Uterus (tissue), 2 donors: ENCODE measurements at regions not wholly inside any gene's neighbourhood (a gene's known extent, or its start where the extent isn't known, plus 50 kb on each side); places are given as distances from the start of the nearest gene placed in this dataset.

Experiments
- POLR2A ChIP-seq, 2 donors: fragments of 450-650 bp; IDR thresholded peaks; one replicate each; pipeline ENCODE4 v1.6.1; 2016; ENCODE audit warnings: antibody characterized with exemption in 2 of 2, mild to moderate bottlenecking in 1 of 2, moderate library complexity in 1 of 2
- TF ChIP-seq, protein P1 (sequence below), 4 experiments: fragments of 200-600 bp in 2 of 4; fragments of 450-650 bp in 2 of 4; sonication (generic) in 2 of 4; IDR thresholded peaks; one replicate each; pipeline ENCODE4 v1.5.1; 2016 to 2019; ENCODE audit warnings: antibody characterized with exemption in 4 of 4, mild to moderate bottlenecking in 2 of 4, moderate library complexity in 1 of 4

DNA sequence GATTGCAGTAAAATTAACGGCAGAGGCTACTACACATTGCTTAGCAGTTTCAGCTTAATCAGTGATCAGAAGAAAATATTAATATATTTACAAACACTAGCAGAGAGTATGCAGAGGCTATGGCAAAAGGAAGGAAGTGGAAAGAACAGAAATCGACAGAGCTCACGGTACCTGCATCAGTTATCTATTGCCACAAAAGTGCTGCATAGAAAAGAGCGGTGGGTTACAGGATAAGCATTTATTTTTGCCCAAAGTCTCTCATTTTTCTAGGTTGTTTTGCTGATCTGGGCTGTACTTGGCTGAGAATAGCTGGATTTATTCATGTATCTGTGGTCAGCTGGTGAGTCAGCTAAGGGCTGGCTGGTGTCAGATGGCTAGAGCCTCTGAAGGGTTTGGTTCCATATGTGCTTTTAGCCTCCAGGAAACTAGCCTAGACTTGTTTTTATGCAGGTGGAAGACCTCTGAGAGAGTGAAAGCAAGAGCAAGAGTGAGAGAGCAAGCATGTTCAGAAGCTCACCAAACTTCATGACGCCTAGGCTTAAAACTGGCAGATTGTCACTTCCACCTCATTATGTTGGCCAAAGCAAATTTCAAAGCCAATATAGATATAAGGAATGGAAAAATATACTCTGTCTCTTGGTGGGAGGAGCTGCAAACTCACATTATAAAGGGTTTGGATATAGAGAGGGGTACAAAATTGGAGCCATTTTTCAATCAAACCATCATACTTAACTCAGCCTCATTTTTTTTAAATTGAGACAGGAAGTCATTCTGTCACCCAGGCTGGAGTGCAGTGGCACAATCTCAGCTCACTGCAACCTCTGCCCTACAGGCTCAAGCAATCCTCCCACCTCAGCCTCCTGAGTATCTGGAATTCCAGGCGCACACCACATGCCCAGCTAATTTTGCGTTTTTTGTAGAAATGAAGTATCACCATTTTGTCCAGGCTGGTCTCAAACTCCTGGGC is 153.2 kb upstream of the RPL34 start:
- TF ChIP-seq POLR2A (IDR thresholded peaks at IDR 0.05) = no peak
- TF ChIP-seq, protein P1, sequence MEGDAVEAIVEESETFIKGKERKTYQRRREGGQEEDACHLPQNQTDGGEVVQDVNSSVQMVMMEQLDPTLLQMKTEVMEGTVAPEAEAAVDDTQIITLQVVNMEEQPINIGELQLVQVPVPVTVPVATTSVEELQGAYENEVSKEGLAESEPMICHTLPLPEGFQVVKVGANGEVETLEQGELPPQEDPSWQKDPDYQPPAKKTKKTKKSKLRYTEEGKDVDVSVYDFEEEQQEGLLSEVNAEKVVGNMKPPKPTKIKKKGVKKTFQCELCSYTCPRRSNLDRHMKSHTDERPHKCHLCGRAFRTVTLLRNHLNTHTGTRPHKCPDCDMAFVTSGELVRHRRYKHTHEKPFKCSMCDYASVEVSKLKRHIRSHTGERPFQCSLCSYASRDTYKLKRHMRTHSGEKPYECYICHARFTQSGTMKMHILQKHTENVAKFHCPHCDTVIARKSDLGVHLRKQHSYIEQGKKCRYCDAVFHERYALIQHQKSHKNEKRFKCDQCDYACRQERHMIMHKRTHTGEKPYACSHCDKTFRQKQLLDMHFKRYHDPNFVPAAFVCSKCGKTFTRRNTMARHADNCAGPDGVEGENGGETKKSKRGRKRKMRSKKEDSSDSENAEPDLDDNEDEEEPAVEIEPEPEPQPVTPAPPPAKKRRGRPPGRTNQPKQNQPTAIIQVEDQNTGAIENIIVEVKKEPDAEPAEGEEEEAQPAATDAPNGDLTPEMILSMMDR (IDR thresholded peaks at IDR 0.05) = no peak
